ENCODE measurements at regions not wholly inside any gene's neighbourhood (a gene's known extent, or its start where the extent isn't known, plus 50 kb on each side); places are given as distances from the start of the nearest gene placed in this dataset.
"Not testable (repeated sequence)": the region's sequence is repeated elsewhere in the genome, so short reads cannot be mapped to it uniquely, and the experiment has no call there.

- no peak overlapping the region for H3K4me3 ChIP-seq (ENCODE audit: low read length)
- TF ChIP-seq, protein P1, sequence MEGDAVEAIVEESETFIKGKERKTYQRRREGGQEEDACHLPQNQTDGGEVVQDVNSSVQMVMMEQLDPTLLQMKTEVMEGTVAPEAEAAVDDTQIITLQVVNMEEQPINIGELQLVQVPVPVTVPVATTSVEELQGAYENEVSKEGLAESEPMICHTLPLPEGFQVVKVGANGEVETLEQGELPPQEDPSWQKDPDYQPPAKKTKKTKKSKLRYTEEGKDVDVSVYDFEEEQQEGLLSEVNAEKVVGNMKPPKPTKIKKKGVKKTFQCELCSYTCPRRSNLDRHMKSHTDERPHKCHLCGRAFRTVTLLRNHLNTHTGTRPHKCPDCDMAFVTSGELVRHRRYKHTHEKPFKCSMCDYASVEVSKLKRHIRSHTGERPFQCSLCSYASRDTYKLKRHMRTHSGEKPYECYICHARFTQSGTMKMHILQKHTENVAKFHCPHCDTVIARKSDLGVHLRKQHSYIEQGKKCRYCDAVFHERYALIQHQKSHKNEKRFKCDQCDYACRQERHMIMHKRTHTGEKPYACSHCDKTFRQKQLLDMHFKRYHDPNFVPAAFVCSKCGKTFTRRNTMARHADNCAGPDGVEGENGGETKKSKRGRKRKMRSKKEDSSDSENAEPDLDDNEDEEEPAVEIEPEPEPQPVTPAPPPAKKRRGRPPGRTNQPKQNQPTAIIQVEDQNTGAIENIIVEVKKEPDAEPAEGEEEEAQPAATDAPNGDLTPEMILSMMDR (conservative IDR thresholded peaks at IDR 0.05; ENCODE audit: low read length), result no peak
- DNase-seq (ENCODE audit: low read depth), result no peak
Measured at GRCh38 chr4:25505637-25505991, 128.6 kb downstream of the ANAPC4 start.

- TF ChIP-seq, protein P1 (conservative IDR thresholded peaks at IDR 0.05; ENCODE audit: low read length), result no peak
Measured at GRCh38 chr4:25506032-25506571, 129.0 kb downstream of the ANAPC4 start.

DNA sequence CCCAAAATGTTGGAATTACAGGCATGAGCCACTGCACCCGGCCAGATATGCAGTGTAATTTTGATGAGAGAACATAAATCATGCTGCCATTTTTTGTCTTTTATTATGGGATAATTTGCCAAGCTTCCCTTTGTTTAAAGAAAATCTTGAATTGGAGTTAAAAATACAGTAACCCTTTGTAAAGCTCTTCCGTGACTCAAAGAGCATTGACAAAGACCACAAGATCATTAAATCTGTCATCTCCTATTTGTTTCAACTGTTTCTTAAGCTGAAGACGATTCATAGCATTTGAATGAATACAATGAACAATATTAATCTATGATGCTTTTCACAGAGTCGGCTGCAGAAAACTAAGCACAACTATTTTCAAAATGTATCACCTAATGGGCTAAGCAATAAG, 132.6 kb downstream of the ANAPC4 start:
- DNase-seq (ENCODE audit: low read depth), result peak; percentile 51
- H3K4me3 ChIP-seq (ENCODE audit: low read length), result no peak overlapping the region
- TF ChIP-seq, protein P1 (conservative IDR thresholded peaks at IDR 0.05; ENCODE audit: low read length), result no peak

More at GRCh38 chr4:25506032-25506571, 129.0 kb downstream of the ANAPC4 start:
- DNase-seq (ENCODE audit: low read depth), result no peak
- no peak overlapping the region for H3K4me3 ChIP-seq (ENCODE audit: low read length)

DNA sequence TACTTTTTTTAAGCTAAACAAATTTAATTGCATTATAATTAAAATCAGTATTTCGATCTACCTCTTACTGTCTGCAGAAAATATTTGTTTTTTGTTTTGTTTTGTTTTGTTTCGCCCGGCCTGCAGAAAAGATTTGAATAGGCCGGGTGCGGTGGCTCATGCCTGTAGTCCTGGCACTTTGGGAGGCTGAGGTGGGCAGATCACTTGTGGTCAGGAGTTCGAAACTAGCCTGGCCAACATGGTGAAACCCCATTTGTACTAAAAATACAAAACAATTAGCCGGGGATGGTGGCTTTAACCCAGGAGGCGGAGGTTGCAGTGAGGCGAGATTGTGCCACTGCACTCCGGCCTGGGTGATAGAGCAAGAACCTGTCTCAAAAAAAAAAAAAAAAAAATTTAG, 134.8 kb downstream of the ANAPC4 start:
- not testable (repeated sequence) for DNase-seq (ENCODE audit: low read depth)

GRCh38 chr4:25513814-25514213, 136.8 kb downstream of the ANAPC4 start:
- TF ChIP-seq, protein P1 (conservative IDR thresholded peaks at IDR 0.05; ENCODE audit: low read length), result no peak
- no peak for DNase-seq (ENCODE audit: low read depth)
- H3K4me3 ChIP-seq (ENCODE audit: low read length), result no peak overlapping the region

More for the DNA sequence above, 134.8 kb downstream of the ANAPC4 start:
- H3K4me3 ChIP-seq (ENCODE audit: low read length), result not testable (repeated sequence)

GRCh38 chr4:25523405-25523804, 132.2 kb upstream of the SLC34A2 start:
- DNase-seq (ENCODE audit: low read depth), result no peak

GRCh38 chr4:25524663-25525062, 131.0 kb upstream of the SLC34A2 start:
- no peak overlapping the region for H3K4me3 ChIP-seq (ENCODE audit: low read length)
- TF ChIP-seq, protein P1 (conservative IDR thresholded peaks at IDR 0.05; ENCODE audit: low read length), result no peak
- no peak for DNase-seq (ENCODE audit: low read depth)

More at GRCh38 chr4:25523405-25523804, 132.2 kb upstream of the SLC34A2 start:
- no peak overlapping the region for H3K4me3 ChIP-seq (ENCODE audit: low read length)
- TF ChIP-seq, protein P1 (conservative IDR thresholded peaks at IDR 0.05; ENCODE audit: low read length), result no peak

- TF ChIP-seq, protein P1 (conservative IDR thresholded peaks at IDR 0.05; ENCODE audit: low read length), result no peak
- H3K4me3 ChIP-seq (ENCODE audit: low read length), result no peak overlapping the region
- DNase-seq (ENCODE audit: low read depth), result no peak
Measured at GRCh38 chr4:25525896-25526295, 129.8 kb upstream of the SLC34A2 start.

All from AG10803 (cell line).